Erythroblast (primary cell): ENCODE measurements at regions not wholly inside any gene's neighbourhood (a gene's known extent, or its start where the extent isn't known, plus 50 kb on each side); places are given as distances from the start of the nearest gene placed in this dataset.

Experiments used
- DNase-seq, 2 experiments: peaks; one replicate each; lab custom pipeline; 2025; lab: John Stamatoyannopoulos, UW
- GATA1 ChIP-seq: IDR thresholded peaks from 2 replicates; pipeline ENCODE4 v1.6.1; 2011; ENCODE audit warnings: low read depth, mild to moderate bottlenecking, control low read depth, low read length, moderate library complexity
- POLR2A ChIP-seq: IDR thresholded peaks from 2 replicates; pipeline ENCODE4 v1.6.1; 2011; ENCODE audit warnings: mild to moderate bottlenecking, low read length

DNA sequence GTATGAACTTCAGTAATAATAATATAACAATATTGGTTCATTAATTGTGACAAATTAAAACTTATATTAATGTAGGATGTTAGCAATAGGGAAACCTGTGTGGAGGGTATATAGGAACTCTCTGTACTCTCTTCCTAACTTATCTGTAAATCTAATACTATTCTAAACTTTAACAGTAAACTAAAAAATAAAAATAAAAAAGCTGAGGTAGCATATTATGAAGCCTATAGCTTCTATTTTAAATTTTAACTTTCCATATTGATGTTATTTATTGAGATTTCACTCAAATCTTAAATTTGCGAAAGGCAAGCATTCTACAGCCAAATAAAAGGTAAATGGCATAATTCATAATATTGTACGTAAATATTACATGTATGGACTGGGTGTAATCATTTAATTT is 326.4 kb downstream of the MEI4 start:
- DNase-seq: no peak
- TF ChIP-seq POLR2A: no peak

- TF ChIP-seq GATA1: no peak
- no peak for TF ChIP-seq POLR2A
- DNase-seq: no peak
These were observed 333.7 kb downstream of the MEI4 start for GRCh38 chr6:77986380-77987034.

- TF ChIP-seq GATA1 (no peak), POLR2A (no peak)
- no peak for DNase-seq
These were observed 334.2 kb downstream of the MEI4 start for GRCh38 chr6:77987035-77987384.

GRCh38 chr6:78010130-78010529 is 357.3 kb downstream of the MEI4 start:
- DNase-seq: no peak
- TF ChIP-seq GATA1 (no peak), POLR2A (no peak)

DNA sequence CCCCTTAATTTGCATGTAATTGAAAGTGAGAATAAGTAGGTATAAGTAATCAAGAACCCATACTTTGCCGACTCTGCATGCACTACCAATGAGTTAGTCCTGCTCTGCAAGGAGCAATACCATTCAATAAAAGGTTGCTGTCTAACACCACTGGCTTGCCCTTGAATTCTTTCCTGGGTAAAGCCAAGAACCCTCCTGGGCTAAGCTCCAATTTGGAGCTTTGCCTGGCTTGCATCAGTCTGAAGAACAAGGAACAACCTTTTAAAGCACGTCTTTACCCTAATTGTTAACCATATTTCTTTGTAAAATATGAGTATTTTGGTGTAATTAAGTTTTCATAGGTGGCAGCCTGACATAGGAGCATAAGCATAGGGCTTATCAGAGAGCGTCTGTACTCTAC is 367.7 kb downstream of the MEI4 start:
- DNase-seq: no peak
- TF ChIP-seq POLR2A (no peak), GATA1 (no peak)

GRCh38 chr6:78025502-78025901 is 372.7 kb downstream of the MEI4 start:
- TF ChIP-seq GATA1 (no peak), POLR2A (no peak)
- no peak for DNase-seq

GRCh38 chr6:78031228-78031627 is 378.4 kb downstream of the MEI4 start:
- no peak for DNase-seq
- TF ChIP-seq POLR2A: no peak
- TF ChIP-seq GATA1: no peak

GRCh38 chr6:78059171-78059570 is 406.3 kb downstream of the MEI4 start:
- no peak for DNase-seq
- no peak for TF ChIP-seq POLR2A
- no peak for TF ChIP-seq GATA1

DNA sequence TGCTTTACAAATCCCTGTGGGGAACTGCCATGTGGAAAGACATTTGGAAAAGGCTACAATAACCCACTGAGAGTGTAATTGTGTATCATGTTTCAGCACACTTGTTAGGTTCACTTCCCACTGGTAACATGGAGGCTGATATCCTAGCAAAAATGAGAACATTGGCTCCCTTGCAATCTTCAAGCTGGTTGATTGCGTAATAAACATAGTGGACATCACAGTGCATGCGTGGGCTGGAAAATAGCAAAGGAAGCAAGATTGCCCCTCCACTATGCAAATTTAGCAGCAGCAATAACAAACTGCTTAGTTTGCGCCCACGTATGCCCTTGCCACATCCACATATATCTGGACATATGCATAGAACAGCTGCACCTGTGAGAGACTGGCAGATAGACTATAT is 410.2 kb downstream of the MEI4 start:
- TF ChIP-seq GATA1 (no peak), POLR2A (no peak)

DNA sequence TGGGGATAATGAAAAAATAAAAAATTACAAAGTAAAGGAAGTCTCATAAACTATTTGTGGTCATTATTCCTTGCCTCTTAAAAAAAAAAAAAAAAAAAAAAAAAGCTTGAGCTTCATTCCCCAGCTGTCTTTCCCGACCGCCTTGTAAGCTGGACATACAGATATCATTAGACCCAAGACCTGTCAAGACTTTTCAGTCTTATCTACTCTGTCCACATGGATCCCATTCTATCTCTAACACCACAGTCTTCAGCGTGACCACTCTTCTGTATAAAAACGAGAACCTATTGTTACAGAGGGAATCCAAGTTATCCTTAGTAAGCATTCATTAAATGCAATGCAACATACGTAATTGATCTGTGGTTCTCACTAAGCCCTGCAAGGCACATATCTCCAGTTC is 423.5 kb downstream of the MEI4 start:
- TF ChIP-seq GATA1: no peak
- TF ChIP-seq POLR2A: no peak
- DNase-seq: no peak

More for the DNA sequence above, 410.2 kb downstream of the MEI4 start:
- no peak for DNase-seq

DNA sequence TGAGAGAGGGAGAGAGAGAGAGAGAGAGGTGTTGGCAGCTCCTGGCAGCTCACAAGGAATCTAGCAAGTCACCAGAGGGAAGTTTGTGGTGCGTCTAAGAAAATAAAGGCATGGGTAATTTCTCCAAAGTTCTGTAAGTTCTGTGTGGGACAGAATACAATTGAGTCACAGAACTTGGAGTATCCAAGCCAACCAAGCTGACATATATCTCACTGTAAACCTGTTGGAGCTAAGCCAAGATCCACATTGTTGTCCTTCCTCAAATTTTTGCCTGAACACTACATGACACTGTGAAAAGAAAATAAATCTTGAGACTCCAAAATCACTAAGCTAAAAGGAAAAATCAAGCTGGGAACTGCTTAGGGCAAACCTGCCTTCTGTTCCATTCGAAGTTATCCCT is 436.7 kb downstream of the MEI4 start:
- no peak for DNase-seq
- TF ChIP-seq POLR2A: no peak
- no peak for TF ChIP-seq GATA1

DNA sequence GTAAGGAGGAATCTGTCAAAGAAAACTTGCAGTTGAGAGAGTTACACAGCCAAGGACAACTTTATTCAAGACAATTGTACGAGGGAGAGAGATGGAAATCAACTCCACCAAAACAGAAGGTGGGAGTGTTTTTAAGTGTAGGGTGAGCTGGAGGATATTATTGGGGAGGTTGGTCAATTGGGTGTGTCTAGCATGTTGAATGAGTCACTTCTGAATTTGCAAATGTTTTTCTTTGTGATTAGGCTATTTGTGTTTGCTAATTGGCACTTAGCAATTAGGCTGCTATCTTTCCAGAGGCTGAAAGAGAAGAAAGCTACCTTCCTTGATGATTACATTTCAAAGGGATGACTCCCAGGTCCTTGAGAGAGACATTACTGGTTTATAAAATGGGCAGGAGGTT is 441.1 kb downstream of the MEI4 start:
- DNase-seq: no peak
- no peak for TF ChIP-seq GATA1
- TF ChIP-seq POLR2A: no peak

DNA sequence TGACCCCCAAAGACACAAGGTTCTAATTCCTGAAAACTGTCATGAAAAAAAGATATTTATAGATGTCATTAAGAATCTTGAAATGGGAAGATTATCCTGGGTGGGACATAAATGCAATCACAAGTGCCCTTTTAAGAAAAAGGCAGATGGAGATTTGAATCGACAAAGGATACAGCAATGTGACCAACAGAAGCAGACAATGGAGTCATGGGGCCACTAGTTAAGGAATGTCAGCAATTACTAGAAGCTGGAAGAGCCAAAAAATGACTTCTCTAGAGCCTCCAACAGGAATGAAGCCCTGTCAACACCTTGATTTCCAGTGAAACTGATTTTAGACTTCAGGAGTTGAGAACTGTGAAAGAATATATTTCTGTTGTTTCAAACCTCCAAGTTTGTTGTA is 448.5 kb downstream of the MEI4 start:
- no peak for DNase-seq
- no peak for TF ChIP-seq GATA1
- TF ChIP-seq POLR2A: no peak

- TF ChIP-seq GATA1 (no peak), POLR2A (no peak)
- no peak for DNase-seq
These were observed 457.8 kb downstream of the MEI4 start for GRCh38 chr6:78110641-78111040.

- no peak for DNase-seq
- TF ChIP-seq POLR2A (no peak), GATA1 (no peak)
These were observed 465.1 kb downstream of the MEI4 start for GRCh38 chr6:78117966-78118365.

DNA sequence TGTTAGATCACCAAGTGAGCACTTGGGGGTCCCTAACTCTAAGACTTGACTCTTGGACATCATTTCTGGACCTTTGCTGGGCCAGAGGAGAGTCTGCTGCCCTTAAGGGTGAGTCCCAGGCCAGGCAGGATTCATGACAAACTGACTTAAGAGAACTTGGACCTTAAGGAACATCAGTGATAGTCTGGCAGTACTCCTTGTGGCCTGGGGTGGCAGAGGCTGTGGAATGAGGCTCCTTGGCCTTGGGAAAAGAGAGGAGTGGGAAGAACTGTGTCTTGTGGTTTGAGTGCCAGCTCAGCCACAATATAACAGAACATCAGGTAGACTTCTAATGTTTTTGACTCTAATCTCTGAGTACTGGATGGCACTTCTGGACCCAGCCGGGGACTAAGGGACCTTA is 478.7 kb downstream of the MEI4 start:
- TF ChIP-seq POLR2A (no peak), GATA1 (no peak)
- no peak for DNase-seq

DNA sequence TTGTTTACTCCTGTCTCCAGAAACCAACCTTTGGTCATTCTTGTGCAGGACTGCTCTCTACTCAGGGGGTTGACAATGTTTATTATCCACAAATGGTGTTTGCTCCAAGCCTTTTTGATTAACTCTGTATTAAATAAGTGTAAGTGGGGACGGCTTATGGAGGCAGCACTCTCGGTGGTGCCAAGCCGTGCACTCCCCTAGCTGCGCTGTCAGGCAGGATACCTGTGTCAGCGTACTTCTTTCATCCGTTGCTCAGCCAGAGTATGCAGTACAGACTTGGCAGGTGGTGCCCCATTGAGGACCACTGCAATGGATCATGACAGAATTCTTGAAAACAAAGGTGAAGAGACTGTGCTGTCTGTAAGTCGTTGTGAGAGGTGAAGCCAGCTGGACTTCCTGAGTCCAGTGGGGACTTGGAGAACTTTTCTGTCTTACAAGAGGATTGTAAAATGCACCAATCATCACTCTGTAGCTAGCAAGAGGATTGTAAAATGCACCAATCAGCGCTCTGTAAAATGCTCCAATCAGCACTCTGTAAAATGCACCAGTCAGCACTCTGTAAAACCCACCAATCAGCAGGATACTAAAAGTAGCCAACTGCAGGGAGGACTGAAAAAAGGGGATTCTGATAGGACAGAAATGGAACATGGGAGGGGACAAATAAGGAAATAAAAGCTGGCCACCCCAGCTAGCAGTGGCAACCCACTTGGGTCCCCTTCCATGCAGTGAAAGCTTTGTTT is 480.0 kb downstream of the MEI4 start:
- no peak for TF ChIP-seq POLR2A
- no peak for TF ChIP-seq GATA1
- DNase-seq: no peak
